Omental fat pad (tissue), 3 donors: ENCODE measurements at regions not wholly inside any gene's neighbourhood (a gene's known extent, or its start where the extent isn't known, plus 50 kb on each side); places are given as distances from the start of the nearest gene placed in this dataset.

ENCODE experiments used
- ATAC-seq: fragments of 150-250 bp; one replicate; pipeline ENCODE4 v1.9.1; 2016; ENCODE audit warnings: mild to moderate bottlenecking, moderate library complexity; ENCODE audit not compliant: low FRiP score
- DNase-seq: peaks from one replicate; pipeline ENCODE4 v3.0.0-alpha.2; 2019; ENCODE audit warnings: low spot score
- TF ChIP-seq, protein P1 (sequence below), 3 donors: fragments of 450-650 bp; IDR thresholded peaks; one replicate each; pipeline ENCODE4 v1.5.1; 2016 to 2017; ENCODE audit warnings: antibody characterized with exemption in 3 of 3, mild to moderate bottlenecking in 3 of 3, moderate library complexity in 2 of 3

DNA sequence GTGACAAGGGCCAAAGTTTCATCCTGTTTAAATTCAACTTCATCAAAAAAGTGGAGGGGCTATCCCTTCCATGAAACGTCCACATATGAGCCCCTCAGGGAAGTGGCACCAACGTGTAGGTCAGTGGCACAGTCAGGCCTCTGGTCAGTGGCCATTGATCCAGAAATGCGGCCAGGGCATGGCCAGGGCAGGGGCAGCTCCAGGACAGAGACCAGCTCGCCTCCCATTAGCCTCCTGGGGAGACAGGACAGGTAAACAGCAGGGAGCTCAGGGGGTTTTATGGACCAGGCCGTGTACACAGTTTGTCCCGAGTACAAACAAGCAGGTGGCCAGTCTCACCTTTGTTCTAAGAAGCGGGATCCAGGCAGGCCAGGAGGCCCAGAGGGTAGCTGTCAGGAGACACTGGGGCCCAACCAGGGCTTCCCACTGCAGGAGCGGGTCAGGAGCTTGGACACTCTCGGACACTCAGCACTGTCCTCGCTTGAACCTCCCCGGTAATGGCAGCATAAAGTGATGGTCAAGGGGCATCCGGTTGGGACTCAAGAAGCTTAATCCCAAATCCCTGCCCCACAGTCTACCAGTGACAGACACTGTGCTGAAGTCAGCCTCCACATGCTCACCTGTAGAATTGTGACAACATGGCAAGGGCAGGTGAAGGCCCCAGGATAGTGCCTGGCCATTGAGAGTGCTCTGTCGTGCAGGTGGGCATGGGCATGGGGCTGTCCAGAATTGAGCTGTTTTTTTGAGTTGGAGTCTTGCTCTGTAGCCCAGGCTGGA, 144.1 kb upstream of the ERRFI1 start:
- DNase-seq, result no peak
- TF ChIP-seq, protein P1, sequence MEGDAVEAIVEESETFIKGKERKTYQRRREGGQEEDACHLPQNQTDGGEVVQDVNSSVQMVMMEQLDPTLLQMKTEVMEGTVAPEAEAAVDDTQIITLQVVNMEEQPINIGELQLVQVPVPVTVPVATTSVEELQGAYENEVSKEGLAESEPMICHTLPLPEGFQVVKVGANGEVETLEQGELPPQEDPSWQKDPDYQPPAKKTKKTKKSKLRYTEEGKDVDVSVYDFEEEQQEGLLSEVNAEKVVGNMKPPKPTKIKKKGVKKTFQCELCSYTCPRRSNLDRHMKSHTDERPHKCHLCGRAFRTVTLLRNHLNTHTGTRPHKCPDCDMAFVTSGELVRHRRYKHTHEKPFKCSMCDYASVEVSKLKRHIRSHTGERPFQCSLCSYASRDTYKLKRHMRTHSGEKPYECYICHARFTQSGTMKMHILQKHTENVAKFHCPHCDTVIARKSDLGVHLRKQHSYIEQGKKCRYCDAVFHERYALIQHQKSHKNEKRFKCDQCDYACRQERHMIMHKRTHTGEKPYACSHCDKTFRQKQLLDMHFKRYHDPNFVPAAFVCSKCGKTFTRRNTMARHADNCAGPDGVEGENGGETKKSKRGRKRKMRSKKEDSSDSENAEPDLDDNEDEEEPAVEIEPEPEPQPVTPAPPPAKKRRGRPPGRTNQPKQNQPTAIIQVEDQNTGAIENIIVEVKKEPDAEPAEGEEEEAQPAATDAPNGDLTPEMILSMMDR (IDR thresholded peaks at IDR 0.05), result no peak
- ATAC-seq, result no peak

DNA sequence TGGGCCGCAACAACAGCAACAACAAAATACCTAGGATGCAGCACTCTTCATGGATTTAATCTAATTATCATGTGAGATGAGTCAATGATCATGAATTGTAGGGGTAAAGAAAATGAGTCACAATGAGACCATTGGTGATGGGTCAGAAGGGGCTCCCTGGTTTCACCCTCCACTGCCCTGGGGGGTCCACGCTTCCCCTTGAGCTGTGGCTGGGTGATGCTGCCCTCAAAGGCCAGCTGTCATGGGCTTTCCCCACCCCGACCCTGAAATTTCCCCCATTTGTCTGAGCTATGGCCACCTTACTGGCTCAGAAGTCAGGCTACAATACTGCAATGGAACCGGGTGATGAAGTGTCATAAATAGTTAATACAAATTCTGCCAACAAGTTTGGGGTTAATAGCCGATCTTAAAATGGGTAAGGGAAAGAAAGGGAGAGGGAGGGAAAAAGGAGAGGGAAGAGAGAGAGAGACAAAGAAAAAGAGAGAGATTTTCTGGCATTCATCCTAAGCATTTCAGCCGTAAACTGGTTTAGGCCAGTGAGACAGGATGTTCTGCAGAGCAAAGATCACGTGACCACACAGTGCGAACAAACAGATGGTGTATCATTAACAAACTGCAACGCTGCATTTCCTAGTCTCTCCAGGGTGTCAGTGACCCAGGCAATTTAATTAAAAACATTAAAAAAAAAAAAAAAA, 143.4 kb upstream of the ERRFI1 start:
- TF ChIP-seq, protein P1 (IDR thresholded peaks at IDR 0.05), result no peak
- ATAC-seq (no peak), DNase-seq (no peak)

DNA sequence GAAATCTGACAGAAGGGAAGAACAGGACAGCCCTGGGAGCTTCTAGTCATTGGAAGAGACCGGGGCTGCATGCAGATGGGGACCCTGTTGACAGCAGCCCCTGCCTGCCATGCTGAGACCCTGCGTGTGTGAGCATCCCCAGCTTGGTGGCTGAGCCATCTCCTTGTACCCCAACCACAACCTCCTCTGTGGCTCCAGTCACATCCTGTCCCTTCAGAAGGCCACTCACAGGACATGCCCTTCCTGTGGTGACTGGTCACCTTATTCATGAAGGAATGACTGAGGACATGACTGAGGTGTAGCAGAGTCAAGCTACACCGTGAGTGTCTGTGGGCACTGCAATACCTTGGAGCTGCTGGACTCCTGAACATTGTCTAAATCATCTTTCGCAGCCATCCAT, 141.8 kb upstream of the ERRFI1 start:
- TF ChIP-seq, protein P1 (IDR thresholded peaks at IDR 0.05), result no peak
- no peak for ATAC-seq
- DNase-seq, result no peak

DNA sequence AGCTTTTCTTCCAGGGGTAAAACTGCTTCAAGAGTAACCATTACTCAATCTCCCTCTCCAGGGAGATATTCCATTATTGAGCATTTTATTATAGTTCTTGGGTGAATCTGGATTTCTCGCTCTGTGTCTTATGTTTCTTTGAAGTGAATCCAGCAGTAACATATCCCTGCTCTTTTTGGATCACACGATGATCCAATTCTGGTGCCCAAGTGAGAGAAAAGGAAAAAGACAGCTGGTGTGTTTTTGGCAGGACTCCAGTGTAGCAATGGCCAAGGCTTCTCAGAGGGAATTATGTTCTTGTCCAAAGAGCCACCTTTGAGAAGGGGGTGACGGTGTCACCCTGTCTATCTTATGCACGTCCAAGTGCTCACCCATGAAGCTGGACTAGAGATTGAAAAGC, 140.3 kb upstream of the ERRFI1 start:
- no peak for ATAC-seq
- TF ChIP-seq, protein P1 (IDR thresholded peaks at IDR 0.05), result no peak

DNA sequence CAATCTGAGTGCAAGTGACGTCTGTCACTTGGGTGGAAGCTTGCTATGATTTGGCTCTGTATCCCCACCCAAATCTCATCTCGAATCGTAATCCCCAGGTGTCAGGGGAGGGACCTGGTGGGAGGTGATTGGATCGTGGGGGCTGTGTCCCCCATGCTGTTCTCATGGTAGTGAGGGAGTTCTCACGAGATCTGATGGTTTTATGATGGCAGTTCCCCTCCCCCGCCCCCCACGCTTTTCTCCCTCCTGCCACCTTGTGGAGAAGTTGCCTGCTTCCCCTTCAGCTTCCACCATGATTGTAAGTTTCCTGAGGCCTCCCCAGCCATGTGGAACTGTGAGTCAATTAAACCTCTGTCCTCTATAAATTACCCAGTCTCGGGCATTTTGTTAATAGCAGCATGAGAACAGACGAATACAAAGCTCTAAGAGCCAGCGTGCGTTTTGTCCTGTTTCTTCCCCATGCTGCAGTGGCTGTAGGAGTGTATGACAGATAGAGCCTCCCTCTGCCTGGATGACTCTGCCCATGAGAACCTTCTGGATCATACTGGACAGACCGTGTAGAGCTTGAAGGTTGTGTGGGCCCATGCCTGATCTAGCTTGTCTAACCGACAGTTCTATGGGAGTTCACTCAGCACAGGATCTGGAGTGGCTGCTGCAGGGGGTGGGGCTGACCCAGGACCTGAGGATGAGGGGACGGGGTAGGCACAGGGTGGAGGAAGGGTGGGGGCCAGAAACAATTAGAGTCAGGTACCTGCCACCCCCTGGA, 139.7 kb upstream of the ERRFI1 start:
- TF ChIP-seq, protein P1 (IDR thresholded peaks at IDR 0.05), result no peak
- no peak for DNase-seq
- no peak for ATAC-seq

More for the DNA sequence above, 140.3 kb upstream of the ERRFI1 start:
- no peak for DNase-seq

DNA sequence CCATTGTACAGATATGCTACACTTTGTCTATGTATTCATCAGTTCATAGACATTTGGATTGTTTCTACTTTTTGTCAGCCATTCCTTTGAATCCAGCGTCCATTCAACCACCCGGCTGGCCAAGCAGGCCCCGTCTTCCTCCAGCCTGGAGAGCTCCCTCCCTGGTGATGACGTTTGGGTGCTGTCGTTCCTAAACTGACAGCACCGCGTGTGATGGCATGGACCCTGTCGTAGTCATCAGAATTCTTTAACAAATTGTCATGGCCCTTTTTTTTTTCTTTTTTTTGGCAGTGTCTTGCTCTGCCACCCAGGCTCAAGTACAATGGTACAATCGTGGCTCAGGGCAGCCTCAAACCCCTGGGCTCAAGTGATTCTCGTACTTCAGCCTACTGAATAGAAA, 138.6 kb upstream of the ERRFI1 start:
- ATAC-seq (no peak), DNase-seq (no peak)
- TF ChIP-seq, protein P1 (IDR thresholded peaks at IDR 0.05), result no peak
